ENCODE measurements at regions not wholly inside any gene's neighbourhood (a gene's known extent, or its start where the extent isn't known, plus 50 kb on each side); places are given as distances from the start of the nearest gene placed in this dataset.
"Not testable (repeated sequence)": the region's sequence is repeated elsewhere in the genome, so short reads cannot be mapped to it uniquely, and the experiment has no call there.

GRCh38 chr11:3443700-3444419, 64.9 kb upstream of the ZNF195 start:
- not testable (repeated sequence) for TF ChIP-seq CTCF (IDR thresholded peaks at IDR 0.05); POLR2A (IDR thresholded peaks at IDR 0.05; ENCODE audit: low read depth)

Measured in esophagus muscularis mucosa (tissue), 3 donors.